ENCODE measurements at regions not wholly inside any gene's neighbourhood (a gene's known extent, or its start where the extent isn't known, plus 50 kb on each side); places are given as distances from the start of the nearest gene placed in this dataset.

DNA sequence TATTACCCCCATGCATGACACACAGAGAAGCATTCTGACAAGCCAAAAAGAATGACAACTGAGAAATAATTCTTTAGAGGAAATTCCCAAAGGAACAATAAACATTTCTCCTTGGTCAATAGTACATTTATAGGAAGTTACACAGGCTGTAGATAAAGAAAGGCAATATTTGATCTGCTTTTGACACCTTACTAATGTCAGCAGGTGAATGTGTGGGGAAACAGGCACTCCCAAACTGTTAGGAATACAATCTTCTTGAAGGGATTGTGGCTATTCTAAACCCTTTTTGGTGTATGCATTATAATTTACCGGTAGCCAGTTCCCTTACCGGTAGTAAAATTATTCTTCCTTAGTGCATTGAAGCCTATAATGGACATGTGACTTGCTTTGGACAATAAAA, 116.1 kb upstream of the FTMT start:
- H3K4me3 ChIP-seq (ENCODE audit: insufficient read depth, low read depth, low read length): no peak overlapping the region
- no peak overlapping the region for H2BK120ac ChIP-seq (ENCODE audit: low read depth, low read length)
- ChIA-PET CTCF (no interaction called here), POLR2A (ENCODE audit: unreplicated experiment) (no interaction called here)
- H3K14ac ChIP-seq (replicated peaks; ENCODE audit: low read depth, low read length): no peak overlapping the region
- no peak overlapping the region for H4K5ac ChIP-seq (ENCODE audit: low read depth, low read length)
- no peaks in the 10 kb centered on the region for H3K9me3 ChIP-seq (ENCODE audit: control insufficient read depth, insufficient read depth, low read length)
- H3K56ac ChIP-seq (ENCODE audit: extremely low read depth, insufficient read depth, low read length): no peak overlapping the region
- H3K4me2 ChIP-seq (ENCODE audit: low read depth, low read length): no peak overlapping the region
- no peak overlapping the region for H2AK9ac ChIP-seq (replicated peaks; ENCODE audit: low read depth, low read length, poor library complexity)
- no peak overlapping the region for H2BK5ac ChIP-seq (ENCODE audit: low read depth, low read length, poor library complexity, severe bottlenecking)
- TF ChIP-seq CHD1 (IDR thresholded peaks at IDR 0.05; ENCODE audit: low read depth, low read length) (no peak), RAD21 (IDR thresholded peaks at IDR 0.05; ENCODE audit: low read length) (no peak), BHLHE40 (IDR thresholded peaks at IDR 0.05; ENCODE audit: low read depth, low read length) (no peak), RFX5 (IDR thresholded peaks at IDR 0.05; ENCODE audit: low read depth, low read length) (no peak)
- TF ChIP-seq, protein P1, sequence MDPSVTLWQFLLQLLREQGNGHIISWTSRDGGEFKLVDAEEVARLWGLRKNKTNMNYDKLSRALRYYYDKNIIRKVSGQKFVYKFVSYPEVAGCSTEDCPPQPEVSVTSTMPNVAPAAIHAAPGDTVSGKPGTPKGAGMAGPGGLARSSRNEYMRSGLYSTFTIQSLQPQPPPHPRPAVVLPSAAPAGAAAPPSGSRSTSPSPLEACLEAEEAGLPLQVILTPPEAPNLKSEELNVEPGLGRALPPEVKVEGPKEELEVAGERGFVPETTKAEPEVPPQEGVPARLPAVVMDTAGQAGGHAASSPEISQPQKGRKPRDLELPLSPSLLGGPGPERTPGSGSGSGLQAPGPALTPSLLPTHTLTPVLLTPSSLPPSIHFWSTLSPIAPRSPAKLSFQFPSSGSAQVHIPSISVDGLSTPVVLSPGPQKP (IDR thresholded peaks at IDR 0.05; ENCODE audit: borderline replicate concordance, low read depth, low read length): no peak
- intact Hi-C loops (cut with micrococcal nuclease) (no loop called here), in situ Hi-C loops (cut with MboI; ENCODE audit: low sequenced_read_pairs) (no loop called here), dilution Hi-C loops (cut with HindIII; ENCODE audit: low sequenced_read_pairs, unreplicated experiment) (no loop called here)
- no peak overlapping the region for H2BK15ac ChIP-seq (ENCODE audit: low read depth, low read length)
- no peaks in the 10 kb centered on the region for H4K20me1 ChIP-seq (ENCODE audit: insufficient read depth, low read length)
- H2BK20ac ChIP-seq (ENCODE audit: low read depth, low read length): no peak overlapping the region
- DNase-seq: no peak
- H4K8ac ChIP-seq (ENCODE audit: low read depth in 2 of 2, low read length in 2 of 2): no peak overlapping the region
- no peak overlapping the region for H4K91ac ChIP-seq (ENCODE audit: insufficient read depth, low read depth, low read length)
- no peak for ATAC-seq (ENCODE audit: low read depth)
- no peak overlapping the region for H2AK5ac ChIP-seq (ENCODE audit: low read depth, low read length)
- no peak overlapping the region for H3K23ac ChIP-seq (ENCODE audit: low read depth, low read length)
- H3K27ac ChIP-seq (ENCODE audit: insufficient read depth, low read length): no peak overlapping the region
- no peaks in the 10 kb centered on the region for H3K4me1 ChIP-seq (ENCODE audit: control insufficient read depth, insufficient read depth, low read length)
- BruUV-seq (replicated peaks): no TSS peak
- no peak overlapping the region for H2AFZ ChIP-seq (replicated peaks; ENCODE audit: low read length, poor library complexity)
- no peaks in the 10 kb centered on the region for H3K27me3 ChIP-seq (ENCODE audit: control insufficient read depth, insufficient read depth, low read length)
- no peaks in the 10 kb centered on the region for H3K9me1 ChIP-seq (ENCODE audit: insufficient read depth, low read length)
- no peak overlapping the region for H3K4ac ChIP-seq (ENCODE audit: low read depth, low read length)
- no peak overlapping the region for H3K9ac ChIP-seq (ENCODE audit: low read depth, low read length)
- no peaks in the 10 kb centered on the region for H3K79me1 ChIP-seq (ENCODE audit: low read depth in 1 of 2, low read length in 2 of 2)
- H3K36me3 ChIP-seq (ENCODE audit: control insufficient read depth, insufficient read depth, low read length): no peaks in the 10 kb centered on the region
- WGBS, 2 experiments (ENCODE audit: extremely low coverage in 2 of 2, insufficient read length in 1 of 2): no CpG with 5 or more reads among the region's 2 CpGs
- H3K18ac ChIP-seq (ENCODE audit: low read depth, low read length): no peak overlapping the region

All from IMR-90 (cell line).